Panc1 (cell line): ENCODE measurements at regions not wholly inside any gene's neighbourhood (a gene's known extent, or its start where the extent isn't known, plus 50 kb on each side); places are given as distances from the start of the nearest gene placed in this dataset.

Source experiments
- ATAC-seq: fragments of 200-7000 bp; cut with Tn5 transposase; 2 replicates; pipeline ENCODE4 v1.9.1; 2020; ENCODE audit warnings: mild to moderate bottlenecking, moderate library complexity
- BruUV-seq: library from RNA; stranded (reverse); fragments of 400-500 nt; replicated peaks from 2 replicates; lab custom pipeline; 2021; lab: Mats Ljungman, UMichigan
- CTCF ChIA-PET: fragments of 300-600 bp; sonication (Branson Sonifier 250); formaldehyde crosslinking; loops from one replicate; lab custom pipeline; 2022; ENCODE audit warnings: antibody characterized with exemption; lab: Charles Lee
- POLR2A ChIA-PET: fragments of 300-600 bp; sonication (Branson Sonifier 250); formaldehyde crosslinking; loops from one replicate; lab custom pipeline; 2022; ENCODE audit warnings: antibody characterized with exemption; lab: Charles Lee
- DNase-seq: peaks from one replicate; pipeline ENCODE4 v3.0.0-alpha.2; 2010; ENCODE audit warnings: low read depth, low spot score
- H3K27ac ChIP-seq: 2 replicates; pipeline ENCODE4 v1.5.1; 2011; ENCODE audit warnings: mild to moderate bottlenecking, low read length, inconsistent platforms
- H3K27me3 ChIP-seq: fragments of 200-500 bp; sonication (Bioruptor generic); 2 replicates; pipeline ENCODE4 v1.6.0; 2014; ENCODE audit warnings: low read length, inconsistent platforms; ENCODE audit not compliant: control insufficient read depth, insufficient read depth
- H3K36me3 ChIP-seq: fragments of 200-500 bp; sonication (Bioruptor generic); 2 replicates; pipeline ENCODE4 v1.5.1; 2014; ENCODE audit warnings: inconsistent platforms, mild to moderate bottlenecking, low read length, moderate library complexity; ENCODE audit not compliant: control insufficient read depth, insufficient read depth
- H3K4me1 ChIP-seq: 2 replicates; pipeline ENCODE4 v1.5.1; 2011; ENCODE audit warnings: inconsistent platforms, mild to moderate bottlenecking, low read length, moderate library complexity; ENCODE audit not compliant: control insufficient read depth, insufficient read depth
- H3K4me3 ChIP-seq, 2 experiments: 2 replicates each; pipeline ENCODE4 v1.5.1; 2011 to 2012; ENCODE audit warnings: low read depth in 2 of 2, low read length in 2 of 2, mild to moderate bottlenecking in 2 of 2, inconsistent platforms in 1 of 2, moderate library complexity in 1 of 2
- H3K9me3 ChIP-seq: fragments of 200-500 bp; sonication (Bioruptor generic); 2 replicates; pipeline ENCODE4 v1.5.1; 2014; ENCODE audit warnings: low read depth, mild to moderate bottlenecking, inconsistent platforms, low read length, moderate library complexity; ENCODE audit not compliant: control insufficient read depth, insufficient read depth
- POLR2AphosphoS5 ChIP-seq: IDR thresholded peaks from 2 replicates; pipeline ENCODE4 v1.6.1; 2012; ENCODE audit warnings: mild to moderate bottlenecking, low read depth, low read length, moderate library complexity
- SIN3A ChIP-seq: IDR thresholded peaks from 2 replicates; pipeline ENCODE4 v1.6.1; 2012; ENCODE audit warnings: low read depth, mild to moderate bottlenecking, low read length, moderate library complexity, borderline replicate concordance; ENCODE audit not compliant: insufficient read depth
- TCF7L2 ChIP-seq: IDR thresholded peaks from 2 replicates; pipeline ENCODE4 v1.6.1; 2011; ENCODE audit warnings: mild to moderate bottlenecking, low read depth, low read length, inconsistent platforms
- in situ Hi-C: cut with HindIII; loops from 2 replicates; pipeline ENCODE4 v1.10.0; 2016; ENCODE audit warnings: low sequenced_read_pairs, low pct_unique_long_range_greater_than_20kb
- intact Hi-C: fragments of 100-400 bp; cut with micrococcal nuclease; formaldehyde crosslinking; loops from one replicate; pipeline ENCODE4 v1.10.0; 2022; ENCODE audit not compliant: unreplicated experiment
- TF ChIP-seq, protein P1 (sequence below), 2 experiments: IDR thresholded peaks; 2 replicates each; pipeline ENCODE4 v1.6.1; 2011 to 2012; ENCODE audit warnings: low read depth in 2 of 2, control low read depth in 1 of 2, low read length in 1 of 2, mild to moderate bottlenecking in 1 of 2, moderate library complexity in 1 of 2; ENCODE audit not compliant: insufficient read depth in 1 of 2
- TF ChIP-seq, protein P2 (sequence below): fragments of 450-650 bp; IDR thresholded peaks from 2 replicates; pipeline ENCODE4 v1.5.1; 2017; ENCODE audit warnings: mild to moderate bottlenecking

DNA sequence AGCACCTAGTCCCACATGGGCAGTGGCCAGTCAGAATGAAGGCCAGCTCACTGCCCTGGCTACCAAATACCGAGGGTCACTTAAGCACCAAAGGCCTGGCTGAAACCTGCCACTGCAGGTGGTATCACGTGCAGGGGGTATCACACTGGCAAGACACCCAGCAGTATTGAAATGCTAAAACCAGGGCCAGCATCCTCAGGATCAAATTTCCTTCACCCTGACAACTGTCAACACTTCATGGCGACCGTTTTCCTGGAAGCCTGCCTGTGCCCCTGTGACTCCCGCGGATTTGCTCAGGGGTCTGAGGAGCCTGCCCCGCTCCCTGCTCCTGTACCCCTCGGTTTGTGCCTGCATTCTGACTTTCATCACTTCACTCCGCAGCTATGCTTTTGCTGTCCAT lies 151.1 kb downstream of the TTLL2 start:
- Histone ChIP-seq H3K4me3 (no peak overlapping the region), H3K4me1 (no peaks in the 10 kb centered on the region), H3K27me3 (no peaks in the 10 kb centered on the region; the same call in 1 of the 2 replicates), H3K36me3 (no peaks in the 10 kb centered on the region), H3K9me3 (no peaks in the 10 kb centered on the region), H3K27ac (no peak overlapping the region)
- ChIA-PET POLR2A (no interaction called here), CTCF (no interaction called here)
- in situ Hi-C loops (no loop called here), intact Hi-C loops (no loop called here)
- no peak for DNase-seq
- BruUV-seq = no TSS peak
- ATAC-seq = no peak
- TF ChIP-seq, protein P1, sequence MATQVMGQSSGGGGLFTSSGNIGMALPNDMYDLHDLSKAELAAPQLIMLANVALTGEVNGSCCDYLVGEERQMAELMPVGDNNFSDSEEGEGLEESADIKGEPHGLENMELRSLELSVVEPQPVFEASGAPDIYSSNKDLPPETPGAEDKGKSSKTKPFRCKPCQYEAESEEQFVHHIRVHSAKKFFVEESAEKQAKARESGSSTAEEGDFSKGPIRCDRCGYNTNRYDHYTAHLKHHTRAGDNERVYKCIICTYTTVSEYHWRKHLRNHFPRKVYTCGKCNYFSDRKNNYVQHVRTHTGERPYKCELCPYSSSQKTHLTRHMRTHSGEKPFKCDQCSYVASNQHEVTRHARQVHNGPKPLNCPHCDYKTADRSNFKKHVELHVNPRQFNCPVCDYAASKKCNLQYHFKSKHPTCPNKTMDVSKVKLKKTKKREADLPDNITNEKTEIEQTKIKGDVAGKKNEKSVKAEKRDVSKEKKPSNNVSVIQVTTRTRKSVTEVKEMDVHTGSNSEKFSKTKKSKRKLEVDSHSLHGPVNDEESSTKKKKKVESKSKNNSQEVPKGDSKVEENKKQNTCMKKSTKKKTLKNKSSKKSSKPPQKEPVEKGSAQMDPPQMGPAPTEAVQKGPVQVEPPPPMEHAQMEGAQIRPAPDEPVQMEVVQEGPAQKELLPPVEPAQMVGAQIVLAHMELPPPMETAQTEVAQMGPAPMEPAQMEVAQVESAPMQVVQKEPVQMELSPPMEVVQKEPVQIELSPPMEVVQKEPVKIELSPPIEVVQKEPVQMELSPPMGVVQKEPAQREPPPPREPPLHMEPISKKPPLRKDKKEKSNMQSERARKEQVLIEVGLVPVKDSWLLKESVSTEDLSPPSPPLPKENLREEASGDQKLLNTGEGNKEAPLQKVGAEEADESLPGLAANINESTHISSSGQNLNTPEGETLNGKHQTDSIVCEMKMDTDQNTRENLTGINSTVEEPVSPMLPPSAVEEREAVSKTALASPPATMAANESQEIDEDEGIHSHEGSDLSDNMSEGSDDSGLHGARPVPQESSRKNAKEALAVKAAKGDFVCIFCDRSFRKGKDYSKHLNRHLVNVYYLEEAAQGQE (IDR thresholded peaks at IDR 0.05; ENCODE audit: insufficient read depth in 1 of 2, low read depth in 2 of 2, low read length in 1 of 2) = no peak
- TF ChIP-seq POLR2AphosphoS5 (no peak), SIN3A (no peak), TCF7L2 (no peak)
- TF ChIP-seq, protein P2, sequence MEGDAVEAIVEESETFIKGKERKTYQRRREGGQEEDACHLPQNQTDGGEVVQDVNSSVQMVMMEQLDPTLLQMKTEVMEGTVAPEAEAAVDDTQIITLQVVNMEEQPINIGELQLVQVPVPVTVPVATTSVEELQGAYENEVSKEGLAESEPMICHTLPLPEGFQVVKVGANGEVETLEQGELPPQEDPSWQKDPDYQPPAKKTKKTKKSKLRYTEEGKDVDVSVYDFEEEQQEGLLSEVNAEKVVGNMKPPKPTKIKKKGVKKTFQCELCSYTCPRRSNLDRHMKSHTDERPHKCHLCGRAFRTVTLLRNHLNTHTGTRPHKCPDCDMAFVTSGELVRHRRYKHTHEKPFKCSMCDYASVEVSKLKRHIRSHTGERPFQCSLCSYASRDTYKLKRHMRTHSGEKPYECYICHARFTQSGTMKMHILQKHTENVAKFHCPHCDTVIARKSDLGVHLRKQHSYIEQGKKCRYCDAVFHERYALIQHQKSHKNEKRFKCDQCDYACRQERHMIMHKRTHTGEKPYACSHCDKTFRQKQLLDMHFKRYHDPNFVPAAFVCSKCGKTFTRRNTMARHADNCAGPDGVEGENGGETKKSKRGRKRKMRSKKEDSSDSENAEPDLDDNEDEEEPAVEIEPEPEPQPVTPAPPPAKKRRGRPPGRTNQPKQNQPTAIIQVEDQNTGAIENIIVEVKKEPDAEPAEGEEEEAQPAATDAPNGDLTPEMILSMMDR = no peak

- DNase-seq = no peak
- intact Hi-C loops (no loop called here), in situ Hi-C loops (no loop called here)
- H3K4me1 ChIP-seq = no peaks in the 10 kb centered on the region
- no peaks in the 10 kb centered on the region; the same call in 1 of the 2 replicates for H3K27me3 ChIP-seq
- H3K4me3 ChIP-seq = no peak overlapping the region
- ChIA-PET POLR2A (no interaction called here), CTCF (no interaction called here)
- no peaks in the 10 kb centered on the region for H3K9me3 ChIP-seq
- ATAC-seq = no peak
- no TSS peak for BruUV-seq
- TF ChIP-seq TCF7L2 = no peak
- TF ChIP-seq, protein P2 = no peak
- no peak for TF ChIP-seq SIN3A
- TF ChIP-seq, protein P1 (IDR thresholded peaks at IDR 0.05; ENCODE audit: insufficient read depth in 1 of 2, low read depth in 2 of 2, low read length in 1 of 2) = no peak
- no peak overlapping the region for H3K27ac ChIP-seq
- H3K36me3 ChIP-seq = no peaks in the 10 kb centered on the region
Measured at GRCh38 chr6:167476844-167477595, 152.1 kb downstream of the TTLL2 start.
